HEK293 (cell line): ENCODE measurements at regions not wholly inside any gene's neighbourhood (a gene's known extent, or its start where the extent isn't known, plus 50 kb on each side); places are given as distances from the start of the nearest gene placed in this dataset.

Experiments
- GLI4 ChIP-seq: fragments of 450-650 bp; formaldehyde crosslinking; IDR thresholded peaks from 2 replicates; pipeline ENCODE4 v1.5.1; 2016; ENCODE audit warnings: missing biosample characterization, missing genetic modification characterization
- REPIN1 ChIP-seq: fragments of 450-650 bp; formaldehyde crosslinking; IDR thresholded peaks from 2 replicates; pipeline ENCODE4 v1.5.1; 2017; ENCODE audit warnings: missing biosample characterization, missing genetic modification characterization, low read depth
- REST ChIP-seq: fragments of 450-650 bp; formaldehyde crosslinking; IDR thresholded peaks from 2 replicates; pipeline ENCODE4 v1.5.1; 2016; ENCODE audit warnings: missing biosample characterization, missing genetic modification characterization
- ZNF501 ChIP-seq: fragments of 450-650 bp; formaldehyde crosslinking; IDR thresholded peaks from 2 replicates; pipeline ENCODE4 v1.5.1; 2016; ENCODE audit warnings: missing biosample characterization, missing genetic modification characterization
- ZNF521 ChIP-seq: fragments of 450-650 bp; formaldehyde crosslinking; IDR thresholded peaks from 2 replicates; pipeline ENCODE4 v1.5.1; 2017; ENCODE audit warnings: missing biosample characterization, mild to moderate bottlenecking, missing genetic modification characterization
- TF ChIP-seq, protein P1 (sequence below): fragments of 450-650 bp; formaldehyde crosslinking; IDR thresholded peaks from 2 replicates; pipeline ENCODE4 v1.5.1; 2016; ENCODE audit warnings: missing biosample characterization, missing genetic modification characterization
- TF ChIP-seq, protein P2 (sequence below): fragments of 450-650 bp; formaldehyde crosslinking; IDR thresholded peaks from 2 replicates; pipeline ENCODE4 v1.5.1; 2017; ENCODE audit warnings: missing biosample characterization, missing genetic modification characterization
- TF ChIP-seq, protein P3 (sequence below): sonication (generic); formaldehyde crosslinking; IDR thresholded peaks from 2 replicates; pipeline ENCODE4 v1.8.1; 2022; ENCODE audit warnings: mild to moderate bottlenecking, moderate library complexity, missing genetic modification reagents

DNA sequence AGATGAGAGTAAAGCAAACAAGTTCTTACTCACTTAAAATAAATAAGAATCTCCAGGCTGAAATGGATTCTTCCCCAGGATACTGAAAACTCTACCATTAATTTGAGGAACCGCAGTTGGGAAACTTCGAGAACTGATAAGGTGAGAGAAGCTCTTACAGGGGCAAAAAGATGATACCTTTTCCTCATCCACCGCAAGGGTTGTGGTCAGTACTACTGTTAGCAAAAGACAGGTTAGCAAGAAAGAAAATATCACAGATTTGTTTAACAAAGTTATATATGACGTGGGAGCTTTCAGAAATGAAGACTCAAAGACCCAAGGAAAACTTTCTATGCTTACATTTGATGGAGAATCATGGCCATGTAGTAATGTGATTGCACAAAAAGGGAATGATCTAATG lies 441.6 kb downstream of the PCNX1 start:
- TF ChIP-seq REST (tag by site-specific recombination) (no peak), ZNF501 (no peak), ZNF521 (tag by site-specific recombination) (no peak), GLI4 (tag by site-specific recombination) (no peak), REPIN1 (no peak)
- TF ChIP-seq, protein P1, sequence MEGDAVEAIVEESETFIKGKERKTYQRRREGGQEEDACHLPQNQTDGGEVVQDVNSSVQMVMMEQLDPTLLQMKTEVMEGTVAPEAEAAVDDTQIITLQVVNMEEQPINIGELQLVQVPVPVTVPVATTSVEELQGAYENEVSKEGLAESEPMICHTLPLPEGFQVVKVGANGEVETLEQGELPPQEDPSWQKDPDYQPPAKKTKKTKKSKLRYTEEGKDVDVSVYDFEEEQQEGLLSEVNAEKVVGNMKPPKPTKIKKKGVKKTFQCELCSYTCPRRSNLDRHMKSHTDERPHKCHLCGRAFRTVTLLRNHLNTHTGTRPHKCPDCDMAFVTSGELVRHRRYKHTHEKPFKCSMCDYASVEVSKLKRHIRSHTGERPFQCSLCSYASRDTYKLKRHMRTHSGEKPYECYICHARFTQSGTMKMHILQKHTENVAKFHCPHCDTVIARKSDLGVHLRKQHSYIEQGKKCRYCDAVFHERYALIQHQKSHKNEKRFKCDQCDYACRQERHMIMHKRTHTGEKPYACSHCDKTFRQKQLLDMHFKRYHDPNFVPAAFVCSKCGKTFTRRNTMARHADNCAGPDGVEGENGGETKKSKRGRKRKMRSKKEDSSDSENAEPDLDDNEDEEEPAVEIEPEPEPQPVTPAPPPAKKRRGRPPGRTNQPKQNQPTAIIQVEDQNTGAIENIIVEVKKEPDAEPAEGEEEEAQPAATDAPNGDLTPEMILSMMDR (tag by site-specific recombination) = no peak
- TF ChIP-seq, protein P2, sequence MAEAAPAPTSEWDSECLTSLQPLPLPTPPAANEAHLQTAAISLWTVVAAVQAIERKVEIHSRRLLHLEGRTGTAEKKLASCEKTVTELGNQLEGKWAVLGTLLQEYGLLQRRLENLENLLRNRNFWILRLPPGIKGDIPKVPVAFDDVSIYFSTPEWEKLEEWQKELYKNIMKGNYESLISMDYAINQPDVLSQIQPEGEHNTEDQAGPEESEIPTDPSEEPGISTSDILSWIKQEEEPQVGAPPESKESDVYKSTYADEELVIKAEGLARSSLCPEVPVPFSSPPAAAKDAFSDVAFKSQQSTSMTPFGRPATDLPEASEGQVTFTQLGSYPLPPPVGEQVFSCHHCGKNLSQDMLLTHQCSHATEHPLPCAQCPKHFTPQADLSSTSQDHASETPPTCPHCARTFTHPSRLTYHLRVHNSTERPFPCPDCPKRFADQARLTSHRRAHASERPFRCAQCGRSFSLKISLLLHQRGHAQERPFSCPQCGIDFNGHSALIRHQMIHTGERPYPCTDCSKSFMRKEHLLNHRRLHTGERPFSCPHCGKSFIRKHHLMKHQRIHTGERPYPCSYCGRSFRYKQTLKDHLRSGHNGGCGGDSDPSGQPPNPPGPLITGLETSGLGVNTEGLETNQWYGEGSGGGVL (tag by site-specific recombination) = no peak
- TF ChIP-seq, protein P3, sequence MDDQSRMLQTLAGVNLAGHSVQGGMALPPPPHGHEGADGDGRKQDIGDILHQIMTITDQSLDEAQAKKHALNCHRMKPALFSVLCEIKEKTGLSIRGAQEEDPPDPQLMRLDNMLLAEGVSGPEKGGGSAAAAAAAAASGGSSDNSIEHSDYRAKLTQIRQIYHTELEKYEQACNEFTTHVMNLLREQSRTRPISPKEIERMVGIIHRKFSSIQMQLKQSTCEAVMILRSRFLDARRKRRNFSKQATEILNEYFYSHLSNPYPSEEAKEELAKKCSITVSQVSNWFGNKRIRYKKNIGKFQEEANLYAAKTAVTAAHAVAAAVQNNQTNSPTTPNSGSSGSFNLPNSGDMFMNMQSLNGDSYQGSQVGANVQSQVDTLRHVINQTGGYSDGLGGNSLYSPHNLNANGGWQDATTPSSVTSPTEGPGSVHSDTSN (CRISPR knock-in tag) = no peak
